ENCODE measurements at regions not wholly inside any gene's neighbourhood (a gene's known extent, or its start where the extent isn't known, plus 50 kb on each side); places are given as distances from the start of the nearest gene placed in this dataset.

GRCh38 chr10:105742923-105743322 is 1101.8 kb downstream of the SORCS3 start:
- H2AK5ac ChIP-seq (ENCODE audit: low read depth, low read length) = no peak overlapping the region
- H3K4ac ChIP-seq (ENCODE audit: low read depth, low read length) = no peak overlapping the region
- dilution Hi-C loops (cut with HindIII; ENCODE audit: low sequenced_read_pairs, unreplicated experiment) (no loop called here), intact Hi-C loops (cut with micrococcal nuclease) (no loop called here), in situ Hi-C loops (cut with MboI; ENCODE audit: low sequenced_read_pairs) (no loop called here)
- no peak overlapping the region for H2AK9ac ChIP-seq (replicated peaks; ENCODE audit: low read depth, low read length, poor library complexity)
- no peak overlapping the region for H3K14ac ChIP-seq (replicated peaks; ENCODE audit: low read depth, low read length)
- no peak overlapping the region for H3K9ac ChIP-seq (ENCODE audit: low read depth, low read length)
- DNase-seq = no peak
- no peak overlapping the region for H2AFZ ChIP-seq (replicated peaks; ENCODE audit: low read length, poor library complexity)
- POLR2A ChIA-PET (ENCODE audit: unreplicated experiment) = no interaction called here
- H4K5ac ChIP-seq (ENCODE audit: low read depth, low read length) = no peak overlapping the region
- H3K4me1 ChIP-seq (ENCODE audit: control insufficient read depth, insufficient read depth, low read length) = no peaks in the 10 kb centered on the region
- no peak overlapping the region for H2BK120ac ChIP-seq (ENCODE audit: low read depth, low read length)
- no peak overlapping the region for H2BK20ac ChIP-seq (ENCODE audit: low read depth, low read length)
- H3K27ac ChIP-seq (ENCODE audit: insufficient read depth, low read length) = no peak overlapping the region
- H3K4me3 ChIP-seq (ENCODE audit: insufficient read depth, low read depth, low read length) = no peak overlapping the region
- TF ChIP-seq CHD1 (IDR thresholded peaks at IDR 0.05; ENCODE audit: low read depth, low read length) (no peak), RFX5 (IDR thresholded peaks at IDR 0.05; ENCODE audit: low read depth, low read length) (no peak), RCOR1 (IDR thresholded peaks at IDR 0.05; ENCODE audit: insufficient replicate concordance, low read length) (no peak), BHLHE40 (IDR thresholded peaks at IDR 0.05; ENCODE audit: low read depth, low read length) (no peak), MAFK (IDR thresholded peaks at IDR 0.05; ENCODE audit: low read depth, low read length) (no peak), CEBPB (IDR thresholded peaks at IDR 0.05; ENCODE audit: low read depth, low read length) (no peak), POLR2A (IDR thresholded peaks at IDR 0.05; ENCODE audit: low read depth, low read length) (no peak), MXI1 (IDR thresholded peaks at IDR 0.05; ENCODE audit: borderline replicate concordance, low read depth, low read length) (no peak), FOS (IDR thresholded peaks at IDR 0.05; ENCODE audit: low read depth, low read length) (no peak), MAZ (IDR thresholded peaks at IDR 0.05; ENCODE audit: borderline replicate concordance, low read depth, low read length) (no peak), NFE2L2 (IDR thresholded peaks at IDR 0.05; ENCODE audit: low read depth, low read length) (no peak)
- TF ChIP-seq, protein P1, sequence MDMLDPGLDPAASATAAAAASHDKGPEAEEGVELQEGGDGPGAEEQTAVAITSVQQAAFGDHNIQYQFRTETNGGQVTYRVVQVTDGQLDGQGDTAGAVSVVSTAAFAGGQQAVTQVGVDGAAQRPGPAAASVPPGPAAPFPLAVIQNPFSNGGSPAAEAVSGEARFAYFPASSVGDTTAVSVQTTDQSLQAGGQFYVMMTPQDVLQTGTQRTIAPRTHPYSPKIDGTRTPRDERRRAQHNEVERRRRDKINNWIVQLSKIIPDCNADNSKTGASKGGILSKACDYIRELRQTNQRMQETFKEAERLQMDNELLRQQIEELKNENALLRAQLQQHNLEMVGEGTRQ (IDR thresholded peaks at IDR 0.05; ENCODE audit: low read depth, low read length) = no peak
- TF ChIP-seq, protein P2, sequence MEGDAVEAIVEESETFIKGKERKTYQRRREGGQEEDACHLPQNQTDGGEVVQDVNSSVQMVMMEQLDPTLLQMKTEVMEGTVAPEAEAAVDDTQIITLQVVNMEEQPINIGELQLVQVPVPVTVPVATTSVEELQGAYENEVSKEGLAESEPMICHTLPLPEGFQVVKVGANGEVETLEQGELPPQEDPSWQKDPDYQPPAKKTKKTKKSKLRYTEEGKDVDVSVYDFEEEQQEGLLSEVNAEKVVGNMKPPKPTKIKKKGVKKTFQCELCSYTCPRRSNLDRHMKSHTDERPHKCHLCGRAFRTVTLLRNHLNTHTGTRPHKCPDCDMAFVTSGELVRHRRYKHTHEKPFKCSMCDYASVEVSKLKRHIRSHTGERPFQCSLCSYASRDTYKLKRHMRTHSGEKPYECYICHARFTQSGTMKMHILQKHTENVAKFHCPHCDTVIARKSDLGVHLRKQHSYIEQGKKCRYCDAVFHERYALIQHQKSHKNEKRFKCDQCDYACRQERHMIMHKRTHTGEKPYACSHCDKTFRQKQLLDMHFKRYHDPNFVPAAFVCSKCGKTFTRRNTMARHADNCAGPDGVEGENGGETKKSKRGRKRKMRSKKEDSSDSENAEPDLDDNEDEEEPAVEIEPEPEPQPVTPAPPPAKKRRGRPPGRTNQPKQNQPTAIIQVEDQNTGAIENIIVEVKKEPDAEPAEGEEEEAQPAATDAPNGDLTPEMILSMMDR (conservative IDR thresholded peaks at IDR 0.05; ENCODE audit: low read depth, low read length) = no peak
- TF ChIP-seq, protein P3, sequence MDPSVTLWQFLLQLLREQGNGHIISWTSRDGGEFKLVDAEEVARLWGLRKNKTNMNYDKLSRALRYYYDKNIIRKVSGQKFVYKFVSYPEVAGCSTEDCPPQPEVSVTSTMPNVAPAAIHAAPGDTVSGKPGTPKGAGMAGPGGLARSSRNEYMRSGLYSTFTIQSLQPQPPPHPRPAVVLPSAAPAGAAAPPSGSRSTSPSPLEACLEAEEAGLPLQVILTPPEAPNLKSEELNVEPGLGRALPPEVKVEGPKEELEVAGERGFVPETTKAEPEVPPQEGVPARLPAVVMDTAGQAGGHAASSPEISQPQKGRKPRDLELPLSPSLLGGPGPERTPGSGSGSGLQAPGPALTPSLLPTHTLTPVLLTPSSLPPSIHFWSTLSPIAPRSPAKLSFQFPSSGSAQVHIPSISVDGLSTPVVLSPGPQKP (IDR thresholded peaks at IDR 0.05; ENCODE audit: borderline replicate concordance, low read depth, low read length) = no peak
- H2BK5ac ChIP-seq (ENCODE audit: low read depth, low read length, poor library complexity, severe bottlenecking) = no peak overlapping the region
- BruUV-seq (replicated peaks) = no TSS peak
- CTCF ChIA-PET = no interaction called here
- H3K79me1 ChIP-seq (ENCODE audit: low read depth in 1 of 2, low read length in 2 of 2) = no peaks in the 10 kb centered on the region
- no peak for ATAC-seq (ENCODE audit: low read depth)
- H3K56ac ChIP-seq (ENCODE audit: extremely low read depth, insufficient read depth, low read length) = no peak overlapping the region
- peaks cover 3% of the 10 kb centered on the region for H3K9me3 ChIP-seq (ENCODE audit: control insufficient read depth, insufficient read depth, low read length)
- H3K18ac ChIP-seq (ENCODE audit: low read depth, low read length) = no peak overlapping the region
- no peak overlapping the region for H4K91ac ChIP-seq (ENCODE audit: insufficient read depth, low read depth, low read length)
- no peak overlapping the region for H3K23ac ChIP-seq (ENCODE audit: low read depth, low read length)
- H2BK15ac ChIP-seq (ENCODE audit: low read depth, low read length) = no peak overlapping the region
- H3K36me3 ChIP-seq (ENCODE audit: control insufficient read depth, insufficient read depth, low read length) = no peaks in the 10 kb centered on the region
- WGBS, 2 experiments (ENCODE audit: extremely low coverage in 2 of 2, insufficient read length in 1 of 2) = no CpG with 5 or more reads among the region's 1 CpG
- no peak overlapping the region for H4K8ac ChIP-seq (ENCODE audit: low read depth in 2 of 2, low read length in 2 of 2)
- H3K9me1 ChIP-seq (ENCODE audit: insufficient read depth, low read length) = no peaks in the 10 kb centered on the region
- no peaks in the 10 kb centered on the region for H3K27me3 ChIP-seq (ENCODE audit: control insufficient read depth, insufficient read depth, low read length)
- H4K20me1 ChIP-seq (ENCODE audit: insufficient read depth, low read length) = no peaks in the 10 kb centered on the region
- H3K4me2 ChIP-seq (ENCODE audit: low read depth, low read length) = no peak overlapping the region
